ENCODE measurements at regions not wholly inside any gene's neighbourhood (a gene's known extent, or its start where the extent isn't known, plus 50 kb on each side); places are given as distances from the start of the nearest gene placed in this dataset.

DNA sequence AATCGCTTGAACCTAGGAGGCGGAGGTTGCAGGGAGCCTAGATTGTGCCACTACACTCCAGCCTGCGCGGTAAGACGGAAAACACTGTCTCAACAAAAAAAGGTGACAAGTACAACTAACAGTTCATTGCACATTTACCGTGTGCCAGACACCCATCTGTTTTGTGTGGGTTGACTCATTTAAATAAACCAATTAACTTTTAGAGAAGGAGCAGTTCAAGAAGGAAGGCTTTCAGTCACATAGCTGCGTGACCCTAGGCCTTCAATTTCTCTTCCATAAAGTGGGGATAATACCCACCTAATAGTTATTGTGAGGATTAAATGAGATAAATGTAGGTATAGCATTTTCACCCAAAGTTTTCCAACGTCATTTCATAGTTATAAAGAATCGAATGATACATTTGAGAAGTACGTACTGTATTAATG lies 52.3 kb upstream of the KDM7A start:
- no peak for TF ChIP-seq POLR2A (IDR thresholded peaks at IDR 0.05)
- TF ChIP-seq, protein P1, sequence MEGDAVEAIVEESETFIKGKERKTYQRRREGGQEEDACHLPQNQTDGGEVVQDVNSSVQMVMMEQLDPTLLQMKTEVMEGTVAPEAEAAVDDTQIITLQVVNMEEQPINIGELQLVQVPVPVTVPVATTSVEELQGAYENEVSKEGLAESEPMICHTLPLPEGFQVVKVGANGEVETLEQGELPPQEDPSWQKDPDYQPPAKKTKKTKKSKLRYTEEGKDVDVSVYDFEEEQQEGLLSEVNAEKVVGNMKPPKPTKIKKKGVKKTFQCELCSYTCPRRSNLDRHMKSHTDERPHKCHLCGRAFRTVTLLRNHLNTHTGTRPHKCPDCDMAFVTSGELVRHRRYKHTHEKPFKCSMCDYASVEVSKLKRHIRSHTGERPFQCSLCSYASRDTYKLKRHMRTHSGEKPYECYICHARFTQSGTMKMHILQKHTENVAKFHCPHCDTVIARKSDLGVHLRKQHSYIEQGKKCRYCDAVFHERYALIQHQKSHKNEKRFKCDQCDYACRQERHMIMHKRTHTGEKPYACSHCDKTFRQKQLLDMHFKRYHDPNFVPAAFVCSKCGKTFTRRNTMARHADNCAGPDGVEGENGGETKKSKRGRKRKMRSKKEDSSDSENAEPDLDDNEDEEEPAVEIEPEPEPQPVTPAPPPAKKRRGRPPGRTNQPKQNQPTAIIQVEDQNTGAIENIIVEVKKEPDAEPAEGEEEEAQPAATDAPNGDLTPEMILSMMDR (IDR thresholded peaks at IDR 0.05): no peak

Data from gastroesophageal sphincter (tissue), 3 donors.